ENCODE measurements at regions not wholly inside any gene's neighbourhood (a gene's known extent, or its start where the extent isn't known, plus 50 kb on each side); places are given as distances from the start of the nearest gene placed in this dataset.

DNA sequence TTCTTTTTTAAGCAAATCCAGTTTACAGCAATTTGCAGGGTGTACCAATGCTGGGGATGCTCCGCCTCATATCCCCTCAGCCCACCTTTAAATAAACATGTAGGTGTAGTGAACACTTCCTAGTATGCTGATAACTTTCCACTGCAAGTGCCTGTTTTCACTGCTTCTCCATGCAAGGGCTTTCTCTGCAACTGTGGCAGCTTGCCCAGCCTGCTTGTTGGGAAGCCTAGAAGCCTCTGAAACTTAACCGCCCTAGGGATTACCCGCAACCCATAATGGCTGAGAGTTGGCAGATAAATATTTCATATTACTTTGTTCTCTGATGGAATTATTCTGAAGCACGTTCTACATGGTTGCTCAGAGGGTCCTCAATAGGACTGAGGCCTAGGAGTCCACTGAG lies 253.7 kb upstream of the DDX53 start:
- no peak for DNase-seq (ENCODE audit: low spot score in 2 of 2)
- H3K27me3 ChIP-seq, result no peaks in the 10 kb centered on the region
- H3K27ac ChIP-seq, result no peak overlapping the region
- no peaks in the 10 kb centered on the region for H3K9me3 ChIP-seq
- H3K4me1 ChIP-seq, result no peaks in the 10 kb centered on the region
- intact Hi-C loops (cut with DNase I), result no loop called here
- TF ChIP-seq, protein P1, sequence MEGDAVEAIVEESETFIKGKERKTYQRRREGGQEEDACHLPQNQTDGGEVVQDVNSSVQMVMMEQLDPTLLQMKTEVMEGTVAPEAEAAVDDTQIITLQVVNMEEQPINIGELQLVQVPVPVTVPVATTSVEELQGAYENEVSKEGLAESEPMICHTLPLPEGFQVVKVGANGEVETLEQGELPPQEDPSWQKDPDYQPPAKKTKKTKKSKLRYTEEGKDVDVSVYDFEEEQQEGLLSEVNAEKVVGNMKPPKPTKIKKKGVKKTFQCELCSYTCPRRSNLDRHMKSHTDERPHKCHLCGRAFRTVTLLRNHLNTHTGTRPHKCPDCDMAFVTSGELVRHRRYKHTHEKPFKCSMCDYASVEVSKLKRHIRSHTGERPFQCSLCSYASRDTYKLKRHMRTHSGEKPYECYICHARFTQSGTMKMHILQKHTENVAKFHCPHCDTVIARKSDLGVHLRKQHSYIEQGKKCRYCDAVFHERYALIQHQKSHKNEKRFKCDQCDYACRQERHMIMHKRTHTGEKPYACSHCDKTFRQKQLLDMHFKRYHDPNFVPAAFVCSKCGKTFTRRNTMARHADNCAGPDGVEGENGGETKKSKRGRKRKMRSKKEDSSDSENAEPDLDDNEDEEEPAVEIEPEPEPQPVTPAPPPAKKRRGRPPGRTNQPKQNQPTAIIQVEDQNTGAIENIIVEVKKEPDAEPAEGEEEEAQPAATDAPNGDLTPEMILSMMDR (IDR thresholded peaks at IDR 0.05), result no peak
- H3K4me3 ChIP-seq, result no peak overlapping the region
- H3K36me3 ChIP-seq, result no peaks in the 10 kb centered on the region

DNA sequence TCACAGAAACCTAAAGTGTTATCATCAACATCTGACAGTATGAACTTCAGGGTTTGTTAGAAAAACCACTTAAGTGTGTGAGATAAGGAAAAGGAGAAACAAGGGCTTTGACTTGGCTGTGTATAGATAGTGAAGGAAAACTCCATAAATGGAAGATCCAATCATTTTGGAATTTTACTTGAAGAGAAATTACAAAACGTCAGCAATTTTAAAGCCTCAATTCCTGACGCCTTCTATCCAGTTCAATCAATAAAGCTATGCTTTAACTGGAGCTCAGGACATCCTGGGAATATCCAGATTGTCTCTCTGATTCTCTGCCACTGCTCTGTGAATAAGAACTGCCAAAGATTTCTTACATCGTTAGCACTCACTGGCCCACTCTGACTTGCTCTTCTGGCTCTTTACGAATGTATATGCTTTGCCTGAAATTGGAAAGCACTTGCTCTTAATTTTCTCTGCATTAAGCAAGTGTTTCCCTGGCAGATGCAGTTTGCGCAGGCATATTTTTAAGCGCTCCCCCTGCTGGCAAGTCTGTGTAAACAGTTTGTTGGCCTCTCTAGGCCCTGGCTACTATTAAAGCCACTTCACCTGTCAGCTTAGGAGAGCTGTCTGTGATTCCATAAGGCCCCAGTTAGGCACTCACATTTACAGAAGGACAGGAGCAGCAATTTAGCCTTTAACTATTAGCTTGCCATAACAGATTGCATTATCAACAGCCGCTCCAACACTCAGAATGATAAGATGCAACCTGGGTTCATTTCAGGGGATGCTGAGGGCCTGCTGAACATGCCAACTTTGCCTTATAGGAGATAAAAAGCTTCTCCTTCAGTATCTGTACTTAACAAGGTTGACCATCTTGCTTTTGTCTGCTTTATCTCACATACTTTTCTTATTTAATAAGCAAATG lies 251.4 kb upstream of the DDX53 start:
- Histone ChIP-seq H3K36me3 (no peaks in the 10 kb centered on the region), H3K4me1 (no peaks in the 10 kb centered on the region), H3K27ac (no peak overlapping the region), H3K27me3 (no peaks in the 10 kb centered on the region), H3K4me3 (no peak overlapping the region), H3K9me3 (no peaks in the 10 kb centered on the region)
- no peak for DNase-seq (ENCODE audit: low spot score in 2 of 2)
- intact Hi-C loops (cut with DNase I), result loop anchor here (2.0 kb wide), 1 partner anchor 612 kb away; no protein-coding TSS in a partner anchor
- TF ChIP-seq, protein P1 (IDR thresholded peaks at IDR 0.05), result peak; percentile 11 to 64 (median 51)

DNA sequence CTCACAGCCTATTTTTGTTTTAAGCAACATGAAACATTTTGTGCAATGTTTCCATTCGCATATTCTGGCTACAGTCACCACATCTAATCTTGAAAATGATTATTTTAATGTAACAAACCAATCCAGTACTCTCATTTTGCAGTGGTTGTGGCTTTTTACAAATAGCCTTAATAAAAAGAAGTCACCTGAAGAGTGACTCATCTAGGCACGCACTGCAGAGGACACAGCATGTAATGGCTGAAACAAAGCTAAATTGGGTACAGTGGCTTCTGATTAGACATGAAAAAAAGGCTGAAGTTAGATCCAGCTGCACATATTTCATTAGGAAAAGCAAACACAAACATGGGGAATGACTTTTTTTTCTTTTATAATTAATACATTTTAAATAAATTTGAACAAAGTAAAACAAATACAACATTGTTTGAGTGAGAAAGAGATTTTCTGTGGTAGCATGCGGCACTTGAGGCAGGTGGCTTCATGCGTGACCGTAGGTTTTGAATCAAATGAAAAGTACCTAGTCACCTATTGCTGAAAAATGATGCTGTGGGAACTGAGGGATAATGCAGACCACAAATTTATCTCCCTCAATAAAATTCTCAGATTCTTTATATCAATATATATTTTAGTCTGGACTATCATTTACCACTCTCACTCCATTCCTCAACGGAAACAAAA lies 240.8 kb upstream of the DDX53 start:
- H3K27ac ChIP-seq, result no peak overlapping the region
- H3K36me3 ChIP-seq, result no peaks in the 10 kb centered on the region
- intact Hi-C loops (cut with DNase I), result no loop called here
- no peak for DNase-seq (ENCODE audit: low spot score in 2 of 2)
- no peak overlapping the region for H3K4me3 ChIP-seq
- TF ChIP-seq, protein P1 (IDR thresholded peaks at IDR 0.05), result no peak
- H3K4me1 ChIP-seq, result no peaks in the 10 kb centered on the region
- H3K27me3 ChIP-seq, result no peaks in the 10 kb centered on the region
- H3K9me3 ChIP-seq, result no peaks in the 10 kb centered on the region

DNA sequence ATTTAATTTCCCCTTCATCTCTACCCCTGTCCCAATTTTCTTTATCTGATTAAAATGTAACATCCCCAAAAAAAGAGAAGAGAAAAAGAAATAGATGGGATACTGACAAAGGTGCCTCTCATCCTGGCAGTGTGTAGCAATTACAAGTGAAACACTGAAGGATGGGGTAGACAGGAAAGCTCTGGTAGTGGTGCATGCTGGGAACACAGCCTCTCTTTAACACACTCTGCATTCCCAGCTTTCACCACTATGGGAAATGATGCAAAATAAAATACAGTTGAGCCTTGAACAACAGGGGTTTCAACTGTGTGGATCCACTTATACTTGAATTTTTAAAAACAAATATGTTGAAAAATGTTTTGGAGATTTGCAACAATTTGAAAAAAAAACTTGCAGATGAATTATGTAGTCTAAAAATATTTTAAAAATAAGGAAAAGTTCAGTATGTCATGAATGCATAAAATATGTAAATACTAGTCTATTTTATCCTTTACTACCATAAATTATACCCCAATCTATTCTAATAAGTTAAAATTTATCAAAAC lies 239.2 kb upstream of the DDX53 start:
- TF ChIP-seq, protein P1 (IDR thresholded peaks at IDR 0.05), result no peak
- intact Hi-C loops (cut with DNase I), result no loop called here

DNA sequence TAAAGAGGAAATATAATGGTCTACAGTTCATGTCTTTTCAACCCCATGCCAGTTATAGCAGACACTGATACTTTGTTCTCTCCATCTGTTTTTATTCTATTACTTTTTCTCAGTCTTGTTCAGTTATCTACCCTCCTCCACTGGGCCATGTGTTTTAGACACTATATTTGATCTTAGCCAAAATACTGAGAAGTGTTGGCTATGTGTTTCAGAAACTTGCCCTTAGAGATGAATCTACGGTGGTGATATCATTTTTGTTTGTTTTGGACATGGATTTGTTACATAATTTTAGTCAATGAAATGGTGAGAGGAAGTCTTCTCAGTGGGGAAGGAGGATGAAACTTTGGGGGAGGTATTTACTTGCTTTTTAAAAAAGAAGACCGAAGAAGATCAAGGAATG lies 211.5 kb upstream of the DDX53 start:
- DNase-seq (ENCODE audit: low spot score in 2 of 2), result no peak
- Histone ChIP-seq H3K4me3 (no peak overlapping the region), H3K27me3 (no peaks in the 10 kb centered on the region), H3K27ac (no peak overlapping the region), H3K36me3 (no peaks in the 10 kb centered on the region), H3K9me3 (peaks cover 0 to 3% of the 10 kb centered on the region in 2 donors), H3K4me1 (no peaks in the 10 kb centered on the region)
- TF ChIP-seq, protein P1 (IDR thresholded peaks at IDR 0.05), result no peak
- intact Hi-C loops (cut with DNase I), result no loop called here

More for the DNA sequence above, 239.2 kb upstream of the DDX53 start:
- Histone ChIP-seq H3K4me1 (no peaks in the 10 kb centered on the region), H3K27ac (no peak overlapping the region), H3K4me3 (no peak overlapping the region), H3K27me3 (no peaks in the 10 kb centered on the region), H3K9me3 (no peaks in the 10 kb centered on the region), H3K36me3 (no peaks in the 10 kb centered on the region)
- DNase-seq (ENCODE audit: low spot score in 2 of 2), result no peak

Measured in ascending aorta (tissue), 2 donors.